A673 (cell line): ENCODE measurements at regions not wholly inside any gene's neighbourhood (a gene's known extent, or its start where the extent isn't known, plus 50 kb on each side); places are given as distances from the start of the nearest gene placed in this dataset.

Experiments used
- EZH2 ChIP-seq: fragments of 200-600 bp; sonication (generic); IDR thresholded peaks from 2 replicates; pipeline ENCODE4 v1.6.1; 2017; ENCODE audit warnings: borderline replicate concordance, low read depth, mild to moderate bottlenecking, mixed read lengths, antibody characterized with exemption, low read length; ENCODE audit not compliant: poor library complexity, severe bottlenecking
- TF ChIP-seq, protein P1 (sequence below): fragments of 300-800, 200-600 bp; sonication (generic); conservative IDR thresholded peaks from 2 replicates; pipeline ENCODE4 v1.5.1; 2017; ENCODE audit warnings: low read depth, mild to moderate bottlenecking, antibody characterized with exemption, low read length, moderate library complexity, mixed read lengths

- TF ChIP-seq, protein P1, sequence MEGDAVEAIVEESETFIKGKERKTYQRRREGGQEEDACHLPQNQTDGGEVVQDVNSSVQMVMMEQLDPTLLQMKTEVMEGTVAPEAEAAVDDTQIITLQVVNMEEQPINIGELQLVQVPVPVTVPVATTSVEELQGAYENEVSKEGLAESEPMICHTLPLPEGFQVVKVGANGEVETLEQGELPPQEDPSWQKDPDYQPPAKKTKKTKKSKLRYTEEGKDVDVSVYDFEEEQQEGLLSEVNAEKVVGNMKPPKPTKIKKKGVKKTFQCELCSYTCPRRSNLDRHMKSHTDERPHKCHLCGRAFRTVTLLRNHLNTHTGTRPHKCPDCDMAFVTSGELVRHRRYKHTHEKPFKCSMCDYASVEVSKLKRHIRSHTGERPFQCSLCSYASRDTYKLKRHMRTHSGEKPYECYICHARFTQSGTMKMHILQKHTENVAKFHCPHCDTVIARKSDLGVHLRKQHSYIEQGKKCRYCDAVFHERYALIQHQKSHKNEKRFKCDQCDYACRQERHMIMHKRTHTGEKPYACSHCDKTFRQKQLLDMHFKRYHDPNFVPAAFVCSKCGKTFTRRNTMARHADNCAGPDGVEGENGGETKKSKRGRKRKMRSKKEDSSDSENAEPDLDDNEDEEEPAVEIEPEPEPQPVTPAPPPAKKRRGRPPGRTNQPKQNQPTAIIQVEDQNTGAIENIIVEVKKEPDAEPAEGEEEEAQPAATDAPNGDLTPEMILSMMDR: no peak
- no peak for TF ChIP-seq EZH2
These were observed 276.6 kb upstream of the ZNF507 start for GRCh38 chr19:32068793-32069192.
